HL-60 (cell line): ENCODE measurements at regions not wholly inside any gene's neighbourhood (a gene's known extent, or its start where the extent isn't known, plus 50 kb on each side); places are given as distances from the start of the nearest gene placed in this dataset.

Source experiments
- CTCF ChIP-seq: IDR thresholded peaks from one replicate; pipeline ENCODE4 v1.5.1; 2011; ENCODE audit warnings: low read length, control low read depth, inconsistent platforms; ENCODE audit not compliant: insufficient read depth
- GABPA ChIP-seq: IDR thresholded peaks from 2 replicates; pipeline ENCODE4 v1.6.1; 2012; ENCODE audit warnings: low read depth
- POLR2AphosphoS5 ChIP-seq: IDR thresholded peaks from 2 replicates; pipeline ENCODE4 v1.6.1; 2012; ENCODE audit warnings: low read depth
- REST ChIP-seq: IDR thresholded peaks from 2 replicates; pipeline ENCODE4 v1.6.1; 2012; ENCODE audit warnings: low read depth; ENCODE audit not compliant: insufficient replicate concordance
- SPI1 ChIP-seq: IDR thresholded peaks from 2 replicates; pipeline ENCODE4 v1.6.1; 2012; ENCODE audit warnings: low read depth, mild to moderate bottlenecking, borderline replicate concordance

GRCh38 chr2:212908031-212908430 lies 243.4 kb downstream of the IKZF2 start:
- TF ChIP-seq CTCF (no peak), POLR2AphosphoS5 (no peak), GABPA (no peak), REST (no peak), SPI1 (no peak)
